GM23338 (cell line): ENCODE measurements at regions not wholly inside any gene's neighbourhood (a gene's known extent, or its start where the extent isn't known, plus 50 kb on each side); places are given as distances from the start of the nearest gene placed in this dataset.

ENCODE experiments used
- ATAC-seq: fragments of 200-7000 bp; cut with Tn5 transposase; 3 replicates; pipeline ENCODE4 v1.9.1; 2020
- DNase-seq: peaks from one replicate; pipeline ENCODE4 v3.0.0-alpha.2; 2015; ENCODE audit warnings: low spot score
- H2AFZ ChIP-seq: fragments of 200-600 bp; sonication (generic); 2 replicates; pipeline ENCODE4 v1.8.0; 2016; ENCODE audit warnings: antibody characterized with exemption, mild to moderate bottlenecking, moderate library complexity
- H3F3A ChIP-seq: fragments of 200-600 bp; sonication (generic); replicated peaks from 2 replicates; pipeline ENCODE4 v1.8.0; 2017; ENCODE audit warnings: antibody characterized with exemption, mixed run types, low read depth
- H3K27ac ChIP-seq: fragments of 200-600 bp; sonication (generic); 2 replicates; pipeline ENCODE4 v1.6.1; 2016; ENCODE audit warnings: low read depth
- H3K27me3 ChIP-seq: fragments of 200-600 bp; sonication (generic); 2 replicates; pipeline ENCODE4 v1.8.0; 2016; ENCODE audit warnings: mild to moderate bottlenecking, mixed run types, moderate library complexity; ENCODE audit not compliant: insufficient read depth
- H3K36me3 ChIP-seq: fragments of 200-600 bp; sonication (generic); 2 replicates; pipeline ENCODE4 v1.8.0; 2016; ENCODE audit warnings: mild to moderate bottlenecking; ENCODE audit not compliant: insufficient read depth
- H3K4me1 ChIP-seq: fragments of 200-600 bp; sonication (generic); 2 replicates; pipeline ENCODE4 v1.8.0; 2016; ENCODE audit warnings: mild to moderate bottlenecking, moderate library complexity; ENCODE audit not compliant: insufficient read depth
- H3K4me2 ChIP-seq: fragments of 200-600 bp; sonication (generic); 2 replicates; pipeline ENCODE4 v1.7.1; 2017; ENCODE audit warnings: mixed run types
- H3K4me3 ChIP-seq: fragments of 200-600 bp; sonication (generic); 2 replicates; pipeline ENCODE4 v1.6.1; 2016; ENCODE audit warnings: mixed run types
- H3K79me2 ChIP-seq: fragments of 200-600 bp; sonication (generic); replicated peaks from 2 replicates; pipeline ENCODE4 v1.8.0; 2017; ENCODE audit warnings: mild to moderate bottlenecking; ENCODE audit not compliant: insufficient read depth
- H3K9me2 ChIP-seq: fragments of 200-600 bp; sonication (generic); 2 replicates; pipeline ENCODE4 v1.8.0; 2017; ENCODE audit not compliant: insufficient read depth
- H4K20me1 ChIP-seq: fragments of 200-600 bp; sonication (generic); replicated peaks from 2 replicates; pipeline ENCODE4 v1.8.0; 2017; ENCODE audit warnings: mild to moderate bottlenecking; ENCODE audit not compliant: insufficient read depth
- H3K27ac Mint-ChIP-seq: 2 replicates; pipeline ENCODE4 v1.8.0; 2020; ENCODE audit warnings: inconsistent platforms, mild to moderate bottlenecking, moderate library complexity, mixed read lengths
- H3K27me3 Mint-ChIP-seq: 3 replicates; pipeline ENCODE4 v1.8.0; 2022; ENCODE audit warnings: low read depth, mild to moderate bottlenecking, moderate library complexity, mixed read lengths, inconsistent platforms; ENCODE audit not compliant: insufficient read depth, poor library complexity
- H3K36me3 Mint-ChIP-seq: 3 replicates; pipeline ENCODE4 v1.8.0; 2021; ENCODE audit warnings: low read depth, mild to moderate bottlenecking, inconsistent platforms, moderate library complexity, mixed read lengths
- H3K4me1 Mint-ChIP-seq: 3 replicates; pipeline ENCODE4 v1.8.0; 2020; ENCODE audit warnings: mild to moderate bottlenecking, inconsistent platforms, mixed read lengths
- H3K4me3 Mint-ChIP-seq: 3 replicates; pipeline ENCODE4 v1.8.0; 2021; ENCODE audit warnings: moderate library complexity, mild to moderate bottlenecking, inconsistent platforms, mixed read lengths
- H3K9me3 Mint-ChIP-seq: 3 replicates; pipeline ENCODE4 v1.8.0; 2020; ENCODE audit warnings: moderate library complexity, mild to moderate bottlenecking, inconsistent platforms, mixed read lengths
- CREB1 ChIP-seq: fragments of 250-450 bp; sonication (Bioruptor Pico); IDR thresholded peaks from 2 replicates; pipeline ENCODE4 v1.5.0; 2020; ENCODE audit warnings: low read depth, mild to moderate bottlenecking, moderate library complexity
- EZH2phosphoT487 ChIP-seq: fragments of 200-600 bp; sonication (generic); IDR thresholded peaks from one replicate; pipeline ENCODE4 v1.8.1; 2018; ENCODE audit warnings: antibody characterized with exemption; ENCODE audit not compliant: unreplicated experiment
- JUNB ChIP-seq: IDR thresholded peaks from one replicate; pipeline ENCODE4 v1.6.1; 2016; ENCODE audit warnings: antibody characterized with exemption; ENCODE audit not compliant: unreplicated experiment
- NANOG ChIP-seq: IDR thresholded peaks from 2 replicates; pipeline ENCODE4 v1.6.1; 2016; ENCODE audit warnings: antibody characterized with exemption, borderline replicate concordance
- ZNF114 ChIP-seq: fragments of 250-450 bp; sonication (Bioruptor Pico); IDR thresholded peaks from 2 replicates; pipeline ENCODE4 v1.5.0; 2020; ENCODE audit warnings: mild to moderate bottlenecking, moderate library complexity
- ZNF331 ChIP-seq: fragments of 250-450 bp; sonication (Bioruptor Pico); IDR thresholded peaks from 2 replicates; pipeline ENCODE4 v1.5.0; 2020; ENCODE audit warnings: low read depth, mild to moderate bottlenecking, moderate library complexity
- TF ChIP-seq, protein P1 (sequence below): IDR thresholded peaks from one replicate; pipeline ENCODE4 v1.6.1; 2018; ENCODE audit warnings: antibody characterized with exemption; ENCODE audit not compliant: unreplicated experiment
- TF ChIP-seq, protein P2 (sequence below): fragments of 250-450 bp; sonication (Bioruptor Pico); IDR thresholded peaks from 2 replicates; pipeline ENCODE4 v1.5.0; 2020; ENCODE audit warnings: mild to moderate bottlenecking, moderate library complexity
- TF ChIP-seq, protein P3 (sequence below), 2 experiments: fragments of 200-600 bp in 1 of 2; sonication (generic) in 1 of 2; conservative IDR thresholded peaks; 2 replicates each; pipeline versions ENCODE4 v1.5.1 to v1.6.1; 2016 to 2017; ENCODE audit warnings: antibody characterized with exemption in 2 of 2, low read depth in 2 of 2, mild to moderate bottlenecking in 2 of 2, moderate library complexity in 1 of 2

DNA sequence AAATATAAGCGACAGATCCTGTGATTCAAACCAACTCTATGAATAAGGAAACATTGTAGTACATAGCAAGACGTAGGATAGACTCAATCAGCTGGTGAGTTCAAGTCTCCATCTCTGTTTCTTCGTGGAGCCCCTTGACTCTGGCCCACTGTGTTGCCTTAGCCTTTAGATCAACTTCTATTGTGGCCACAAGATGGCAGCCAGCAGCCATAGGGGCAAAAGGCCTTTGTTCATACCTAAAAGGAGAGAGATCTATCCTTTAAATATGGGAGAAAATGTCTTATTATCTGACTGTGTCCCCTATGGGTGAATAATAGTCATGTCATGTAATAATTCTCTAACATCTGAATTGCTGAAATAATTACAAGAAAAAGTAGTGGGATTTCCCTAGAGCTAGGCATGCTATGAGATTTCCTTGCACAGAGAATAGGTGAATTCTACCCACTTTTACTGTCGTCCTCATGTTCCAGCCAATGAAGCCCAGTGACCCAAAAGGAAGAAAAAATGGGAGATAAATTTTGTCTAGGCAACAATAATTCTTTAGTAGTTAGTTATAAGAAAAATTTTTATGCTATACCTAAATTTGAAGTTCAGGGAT, 129.4 kb downstream of the PCDH20 start:
- Histone ChIP-seq H3K4me1 (peaks cover 15% of the 10 kb centered on the region; the same call in 1 of the 2 replicates), H3K27me3 (no peaks in the 10 kb centered on the region), H3K9me2 (peaks cover 7% of the 10 kb centered on the region; the same call in 1 of the 2 replicates), H3K4me2 (no peak overlapping the region), H3K36me3 (no peaks in the 10 kb centered on the region; the same call in 1 of the 2 replicates), H3K27ac (no peak overlapping the region), H2AFZ (no peak overlapping the region), H4K20me1 (no peaks in the 10 kb centered on the region), H3K4me3 (no peak overlapping the region), H3K79me2 (no peaks in the 10 kb centered on the region), H3F3A (no peaks in the 10 kb centered on the region)
- H3K36me3 Mint-ChIP-seq = no peaks in the 10 kb centered on the region
- ATAC-seq (peak; percentile 87), DNase-seq (peak; percentile 66)
- H3K4me3 Mint-ChIP-seq = no peak overlapping the region
- H3K9me3 Mint-ChIP-seq = peaks cover 6% of the 10 kb centered on the region; the same call in 2 of the 3 replicates
- H3K27me3 Mint-ChIP-seq = no peaks in the 10 kb centered on the region
- peaks cover 11% of the 10 kb centered on the region for H3K4me1 Mint-ChIP-seq
- no peak overlapping the region for H3K27ac Mint-ChIP-seq
- TF ChIP-seq, protein P1, sequence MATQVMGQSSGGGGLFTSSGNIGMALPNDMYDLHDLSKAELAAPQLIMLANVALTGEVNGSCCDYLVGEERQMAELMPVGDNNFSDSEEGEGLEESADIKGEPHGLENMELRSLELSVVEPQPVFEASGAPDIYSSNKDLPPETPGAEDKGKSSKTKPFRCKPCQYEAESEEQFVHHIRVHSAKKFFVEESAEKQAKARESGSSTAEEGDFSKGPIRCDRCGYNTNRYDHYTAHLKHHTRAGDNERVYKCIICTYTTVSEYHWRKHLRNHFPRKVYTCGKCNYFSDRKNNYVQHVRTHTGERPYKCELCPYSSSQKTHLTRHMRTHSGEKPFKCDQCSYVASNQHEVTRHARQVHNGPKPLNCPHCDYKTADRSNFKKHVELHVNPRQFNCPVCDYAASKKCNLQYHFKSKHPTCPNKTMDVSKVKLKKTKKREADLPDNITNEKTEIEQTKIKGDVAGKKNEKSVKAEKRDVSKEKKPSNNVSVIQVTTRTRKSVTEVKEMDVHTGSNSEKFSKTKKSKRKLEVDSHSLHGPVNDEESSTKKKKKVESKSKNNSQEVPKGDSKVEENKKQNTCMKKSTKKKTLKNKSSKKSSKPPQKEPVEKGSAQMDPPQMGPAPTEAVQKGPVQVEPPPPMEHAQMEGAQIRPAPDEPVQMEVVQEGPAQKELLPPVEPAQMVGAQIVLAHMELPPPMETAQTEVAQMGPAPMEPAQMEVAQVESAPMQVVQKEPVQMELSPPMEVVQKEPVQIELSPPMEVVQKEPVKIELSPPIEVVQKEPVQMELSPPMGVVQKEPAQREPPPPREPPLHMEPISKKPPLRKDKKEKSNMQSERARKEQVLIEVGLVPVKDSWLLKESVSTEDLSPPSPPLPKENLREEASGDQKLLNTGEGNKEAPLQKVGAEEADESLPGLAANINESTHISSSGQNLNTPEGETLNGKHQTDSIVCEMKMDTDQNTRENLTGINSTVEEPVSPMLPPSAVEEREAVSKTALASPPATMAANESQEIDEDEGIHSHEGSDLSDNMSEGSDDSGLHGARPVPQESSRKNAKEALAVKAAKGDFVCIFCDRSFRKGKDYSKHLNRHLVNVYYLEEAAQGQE = no peak
- no peak for TF ChIP-seq ZNF114 (CRISPR knock-in tag)
- TF ChIP-seq, protein P2, sequence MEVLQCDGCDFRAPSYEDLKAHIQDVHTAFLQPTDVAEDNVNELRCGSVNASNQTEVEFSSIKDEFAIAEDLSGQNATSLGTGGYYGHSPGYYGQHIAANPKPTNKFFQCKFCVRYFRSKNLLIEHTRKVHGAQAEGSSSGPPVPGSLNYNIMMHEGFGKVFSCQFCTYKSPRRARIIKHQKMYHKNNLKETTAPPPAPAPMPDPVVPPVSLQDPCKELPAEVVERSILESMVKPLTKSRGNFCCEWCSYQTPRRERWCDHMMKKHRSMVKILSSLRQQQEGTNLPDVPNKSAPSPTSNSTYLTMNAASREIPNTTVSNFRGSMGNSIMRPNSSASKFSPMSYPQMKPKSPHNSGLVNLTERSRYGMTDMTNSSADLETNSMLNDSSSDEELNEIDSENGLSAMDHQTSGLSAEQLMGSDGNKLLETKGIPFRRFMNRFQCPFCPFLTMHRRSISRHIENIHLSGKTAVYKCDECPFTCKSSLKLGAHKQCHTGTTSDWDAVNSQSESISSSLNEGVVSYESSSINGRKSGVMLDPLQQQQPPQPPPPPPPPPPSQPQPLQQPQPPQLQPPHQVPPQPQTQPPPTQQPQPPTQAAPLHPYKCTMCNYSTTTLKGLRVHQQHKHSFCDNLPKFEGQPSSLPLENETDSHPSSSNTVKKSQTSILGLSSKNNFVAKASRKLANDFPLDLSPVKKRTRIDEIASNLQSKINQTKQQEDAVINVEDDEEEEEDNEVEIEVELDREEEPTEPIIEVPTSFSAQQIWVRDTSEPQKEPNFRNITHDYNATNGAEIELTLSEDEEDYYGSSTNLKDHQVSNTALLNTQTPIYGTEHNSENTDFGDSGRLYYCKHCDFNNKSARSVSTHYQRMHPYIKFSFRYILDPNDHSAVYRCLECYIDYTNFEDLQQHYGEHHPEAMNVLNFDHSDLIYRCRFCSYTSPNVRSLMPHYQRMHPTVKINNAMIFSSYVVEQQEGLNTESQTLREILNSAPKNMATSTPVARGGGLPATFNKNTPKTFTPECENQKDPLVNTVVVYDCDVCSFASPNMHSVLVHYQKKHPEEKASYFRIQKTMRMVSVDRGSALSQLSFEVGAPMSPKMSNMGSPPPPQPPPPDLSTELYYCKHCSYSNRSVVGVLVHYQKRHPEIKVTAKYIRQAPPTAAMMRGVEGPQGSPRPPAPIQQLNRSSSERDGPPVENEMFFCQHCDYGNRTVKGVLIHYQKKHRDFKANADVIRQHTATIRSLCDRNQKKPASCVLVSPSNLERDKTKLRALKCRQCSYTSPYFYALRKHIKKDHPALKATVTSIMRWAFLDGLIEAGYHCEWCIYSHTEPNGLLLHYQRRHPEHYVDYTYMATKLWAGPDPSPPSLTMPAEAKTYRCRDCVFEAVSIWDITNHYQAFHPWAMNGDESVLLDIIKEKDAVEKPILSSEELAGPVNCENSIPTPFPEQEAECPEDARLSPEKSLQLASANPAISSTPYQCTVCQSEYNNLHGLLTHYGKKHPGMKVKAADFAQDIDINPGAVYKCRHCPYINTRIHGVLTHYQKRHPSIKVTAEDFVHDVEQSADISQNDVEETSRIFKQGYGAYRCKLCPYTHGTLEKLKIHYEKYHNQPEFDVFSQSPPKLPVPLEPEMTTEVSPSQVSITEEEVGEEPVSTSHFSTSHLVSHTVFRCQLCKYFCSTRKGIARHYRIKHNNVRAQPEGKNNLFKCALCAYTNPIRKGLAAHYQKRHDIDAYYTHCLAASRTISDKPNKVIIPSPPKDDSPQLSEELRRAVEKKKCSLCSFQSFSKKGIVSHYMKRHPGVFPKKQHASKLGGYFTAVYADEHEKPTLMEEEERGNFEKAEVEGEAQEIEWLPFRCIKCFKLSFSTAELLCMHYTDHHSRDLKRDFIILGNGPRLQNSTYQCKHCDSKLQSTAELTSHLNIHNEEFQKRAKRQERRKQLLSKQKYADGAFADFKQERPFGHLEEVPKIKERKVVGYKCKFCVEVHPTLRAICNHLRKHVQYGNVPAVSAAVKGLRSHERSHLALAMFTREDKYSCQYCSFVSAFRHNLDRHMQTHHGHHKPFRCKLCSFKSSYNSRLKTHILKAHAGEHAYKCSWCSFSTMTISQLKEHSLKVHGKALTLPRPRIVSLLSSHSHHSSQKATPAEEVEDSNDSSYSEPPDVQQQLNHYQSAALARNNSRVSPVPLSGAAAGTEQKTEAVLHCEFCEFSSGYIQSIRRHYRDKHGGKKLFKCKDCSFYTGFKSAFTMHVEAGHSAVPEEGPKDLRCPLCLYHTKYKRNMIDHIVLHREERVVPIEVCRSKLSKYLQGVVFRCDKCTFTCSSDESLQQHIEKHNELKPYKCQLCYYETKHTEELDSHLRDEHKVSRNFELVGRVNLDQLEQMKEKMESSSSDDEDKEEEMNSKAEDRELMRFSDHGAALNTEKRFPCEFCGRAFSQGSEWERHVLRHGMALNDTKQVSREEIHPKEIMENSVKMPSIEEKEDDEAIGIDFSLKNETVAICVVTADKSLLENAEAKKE (CRISPR knock-in tag) = no peak
- TF ChIP-seq CREB1 (CRISPR knock-in tag) = no peak
- TF ChIP-seq ZNF331 (CRISPR knock-in tag) = no peak
- no peak for TF ChIP-seq NANOG
- TF ChIP-seq EZH2phosphoT487 = no peak
- TF ChIP-seq, protein P3, sequence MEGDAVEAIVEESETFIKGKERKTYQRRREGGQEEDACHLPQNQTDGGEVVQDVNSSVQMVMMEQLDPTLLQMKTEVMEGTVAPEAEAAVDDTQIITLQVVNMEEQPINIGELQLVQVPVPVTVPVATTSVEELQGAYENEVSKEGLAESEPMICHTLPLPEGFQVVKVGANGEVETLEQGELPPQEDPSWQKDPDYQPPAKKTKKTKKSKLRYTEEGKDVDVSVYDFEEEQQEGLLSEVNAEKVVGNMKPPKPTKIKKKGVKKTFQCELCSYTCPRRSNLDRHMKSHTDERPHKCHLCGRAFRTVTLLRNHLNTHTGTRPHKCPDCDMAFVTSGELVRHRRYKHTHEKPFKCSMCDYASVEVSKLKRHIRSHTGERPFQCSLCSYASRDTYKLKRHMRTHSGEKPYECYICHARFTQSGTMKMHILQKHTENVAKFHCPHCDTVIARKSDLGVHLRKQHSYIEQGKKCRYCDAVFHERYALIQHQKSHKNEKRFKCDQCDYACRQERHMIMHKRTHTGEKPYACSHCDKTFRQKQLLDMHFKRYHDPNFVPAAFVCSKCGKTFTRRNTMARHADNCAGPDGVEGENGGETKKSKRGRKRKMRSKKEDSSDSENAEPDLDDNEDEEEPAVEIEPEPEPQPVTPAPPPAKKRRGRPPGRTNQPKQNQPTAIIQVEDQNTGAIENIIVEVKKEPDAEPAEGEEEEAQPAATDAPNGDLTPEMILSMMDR (conservative IDR thresholded peaks at IDR 0.05; ENCODE audit: low read depth in 2 of 2) = peak; percentile 68 to 86
- no peak for TF ChIP-seq JUNB
